ENCODE measurements at regions not wholly inside any gene's neighbourhood (a gene's known extent, or its start where the extent isn't known, plus 50 kb on each side); places are given as distances from the start of the nearest gene placed in this dataset.

GRCh38 chr7:82559193-82559805 is 115.7 kb upstream of the CACNA2D1 start:
- no peaks in the 10 kb centered on the region for H3K9me3 ChIP-seq
- DNase-seq: peak in 1 of 3 donors; percentile 54
- H3K27ac ChIP-seq: no peak overlapping the region
- no peaks in the 10 kb centered on the region for H3K27me3 ChIP-seq
- TF ChIP-seq, protein P1, sequence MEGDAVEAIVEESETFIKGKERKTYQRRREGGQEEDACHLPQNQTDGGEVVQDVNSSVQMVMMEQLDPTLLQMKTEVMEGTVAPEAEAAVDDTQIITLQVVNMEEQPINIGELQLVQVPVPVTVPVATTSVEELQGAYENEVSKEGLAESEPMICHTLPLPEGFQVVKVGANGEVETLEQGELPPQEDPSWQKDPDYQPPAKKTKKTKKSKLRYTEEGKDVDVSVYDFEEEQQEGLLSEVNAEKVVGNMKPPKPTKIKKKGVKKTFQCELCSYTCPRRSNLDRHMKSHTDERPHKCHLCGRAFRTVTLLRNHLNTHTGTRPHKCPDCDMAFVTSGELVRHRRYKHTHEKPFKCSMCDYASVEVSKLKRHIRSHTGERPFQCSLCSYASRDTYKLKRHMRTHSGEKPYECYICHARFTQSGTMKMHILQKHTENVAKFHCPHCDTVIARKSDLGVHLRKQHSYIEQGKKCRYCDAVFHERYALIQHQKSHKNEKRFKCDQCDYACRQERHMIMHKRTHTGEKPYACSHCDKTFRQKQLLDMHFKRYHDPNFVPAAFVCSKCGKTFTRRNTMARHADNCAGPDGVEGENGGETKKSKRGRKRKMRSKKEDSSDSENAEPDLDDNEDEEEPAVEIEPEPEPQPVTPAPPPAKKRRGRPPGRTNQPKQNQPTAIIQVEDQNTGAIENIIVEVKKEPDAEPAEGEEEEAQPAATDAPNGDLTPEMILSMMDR (IDR thresholded peaks at IDR 0.05): no peak
- no peak for TF ChIP-seq POLR2A (IDR thresholded peaks at IDR 0.05)
- no peaks in the 10 kb centered on the region for H3K36me3 ChIP-seq
- H3K4me1 ChIP-seq: no peaks in the 10 kb centered on the region
- peak overlapping the region in 1 of 4 donors; percentile 27 for H3K4me3 ChIP-seq

DNA sequence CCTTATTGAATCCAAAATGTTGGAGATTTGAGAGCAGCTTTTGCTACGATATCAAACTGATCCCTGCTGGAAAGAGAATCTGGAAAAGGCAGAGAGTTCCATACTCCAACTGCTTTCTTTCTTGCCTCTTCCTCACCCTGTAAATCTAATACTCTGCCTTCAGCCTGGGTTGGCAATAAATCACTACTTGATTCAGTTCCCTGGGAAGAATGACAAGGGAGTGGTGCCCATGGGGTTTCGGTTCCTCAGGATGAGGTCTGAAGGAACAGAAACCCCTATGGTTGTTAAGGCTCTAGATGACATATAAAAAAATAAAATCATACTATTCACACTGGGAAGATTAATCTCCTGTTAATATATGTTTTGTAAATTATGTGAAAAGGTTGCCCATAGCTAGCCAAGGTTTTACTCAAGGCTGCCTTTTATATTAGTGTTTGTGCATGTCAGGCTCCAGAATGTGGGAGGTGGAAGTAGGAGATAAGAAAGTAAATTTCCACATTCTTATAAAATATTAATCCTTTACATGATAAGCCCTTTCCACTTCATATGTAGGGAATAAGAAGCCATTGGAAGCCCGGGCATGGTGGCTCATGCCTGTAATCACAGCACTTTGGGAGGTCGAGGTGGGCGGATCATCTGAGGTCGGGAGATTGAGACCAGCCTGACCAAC is 106.2 kb upstream of the CACNA2D1 start:
- Histone ChIP-seq H3K36me3 (no peaks in the 10 kb centered on the region), H3K9me3 (no peaks in the 10 kb centered on the region), H3K27ac (no peak overlapping the region), H3K27me3 (no peaks in the 10 kb centered on the region), H3K4me3 (no peak overlapping the region), H3K4me1 (no peaks in the 10 kb centered on the region)
- no peak for DNase-seq
- TF ChIP-seq, protein P1 (IDR thresholded peaks at IDR 0.05): no peak
- no peak for TF ChIP-seq POLR2A (IDR thresholded peaks at IDR 0.05)

GRCh38 chr7:82548141-82548688 is 104.6 kb upstream of the CACNA2D1 start:
- TF ChIP-seq, protein P1 (IDR thresholded peaks at IDR 0.05): no peak
- no peak for TF ChIP-seq POLR2A (IDR thresholded peaks at IDR 0.05)
- no peaks in the 10 kb centered on the region for H3K27me3 ChIP-seq
- H3K4me1 ChIP-seq: no peaks in the 10 kb centered on the region
- no peaks in the 10 kb centered on the region for H3K36me3 ChIP-seq
- no peak for DNase-seq
- no peak overlapping the region for H3K4me3 ChIP-seq
- H3K9me3 ChIP-seq: no peaks in the 10 kb centered on the region
- no peak overlapping the region for H3K27ac ChIP-seq

DNA sequence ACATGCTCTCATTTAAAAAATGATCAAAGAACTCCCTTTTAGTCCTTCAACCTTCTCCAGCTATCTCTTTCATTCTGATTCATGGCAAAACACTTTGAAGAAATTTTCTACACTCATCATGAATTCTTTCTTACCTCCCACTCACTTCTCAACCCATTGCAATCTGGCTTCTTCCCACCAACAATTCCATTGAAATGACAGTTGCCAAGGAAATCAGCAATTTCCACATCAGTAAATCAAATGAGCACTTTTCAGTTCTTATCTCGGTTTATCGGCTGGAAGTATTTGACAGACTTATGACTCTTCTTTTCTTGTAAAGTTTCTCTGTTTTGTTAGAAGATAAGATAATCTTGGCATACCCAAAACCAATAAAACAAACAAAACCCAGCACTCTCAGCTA is 99.1 kb upstream of the CACNA2D1 start:
- no peak for TF ChIP-seq POLR2A (IDR thresholded peaks at IDR 0.05)
- TF ChIP-seq, protein P1 (IDR thresholded peaks at IDR 0.05): no peak
- Histone ChIP-seq H3K4me3 (no peak overlapping the region), H3K27ac (no peak overlapping the region)

GRCh38 chr7:82539969-82540368 is 96.4 kb upstream of the CACNA2D1 start:
- no peaks in the 10 kb centered on the region for H3K4me1 ChIP-seq
- H3K36me3 ChIP-seq: no peaks in the 10 kb centered on the region
- no peak for DNase-seq
- no peak overlapping the region for H3K4me3 ChIP-seq
- no peak overlapping the region for H3K27ac ChIP-seq
- H3K27me3 ChIP-seq: no peaks in the 10 kb centered on the region
- TF ChIP-seq, protein P1 (IDR thresholded peaks at IDR 0.05): no peak
- no peak for TF ChIP-seq POLR2A (IDR thresholded peaks at IDR 0.05)
- no peaks in the 10 kb centered on the region for H3K9me3 ChIP-seq

More for the DNA sequence above, 99.1 kb upstream of the CACNA2D1 start:
- H3K27me3 ChIP-seq: no peaks in the 10 kb centered on the region
- H3K36me3 ChIP-seq: no peaks in the 10 kb centered on the region
- no peaks in the 10 kb centered on the region for H3K9me3 ChIP-seq
- H3K4me1 ChIP-seq: no peaks in the 10 kb centered on the region
- DNase-seq: no peak

All from Peyer's patch (tissue), 4 donors.